ENCODE measurements at regions not wholly inside any gene's neighbourhood (a gene's known extent, or its start where the extent isn't known, plus 50 kb on each side); places are given as distances from the start of the nearest gene placed in this dataset.

DNA sequence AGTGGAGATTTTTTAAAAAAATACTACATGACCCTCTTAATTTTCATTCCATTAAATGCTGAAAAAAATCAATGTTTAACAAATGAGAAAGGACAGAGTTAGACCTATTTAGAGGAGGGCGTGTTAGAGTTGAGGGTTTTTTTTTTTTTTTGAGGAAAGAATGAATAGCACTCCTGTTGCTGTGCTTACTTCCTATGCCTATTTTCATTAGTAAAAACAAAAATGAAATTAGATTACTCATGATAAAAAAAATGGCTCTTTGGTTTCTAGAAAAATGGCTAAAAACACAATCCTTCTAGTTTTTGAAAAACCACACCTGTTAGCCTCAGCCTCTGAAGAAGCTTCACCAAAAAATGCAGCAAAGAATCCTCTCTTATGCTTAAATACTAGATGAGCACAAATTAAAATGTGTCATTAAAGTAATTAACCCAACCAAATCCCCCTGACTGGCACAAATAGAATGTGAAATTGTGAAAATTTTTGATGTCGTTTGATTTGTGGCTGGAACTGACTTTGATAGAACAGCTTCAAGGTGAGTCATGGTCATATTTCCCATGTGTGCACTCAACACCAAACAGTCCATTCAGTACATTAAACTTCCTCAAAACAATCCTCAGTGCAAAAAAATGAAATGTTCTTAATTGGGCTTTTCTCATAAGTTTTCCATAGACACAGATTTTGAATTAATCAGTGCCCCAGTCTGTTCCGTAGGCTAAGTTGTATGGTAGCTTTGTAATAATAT is 98.0 kb downstream of the MACIR start:
- H3K27ac ChIP-seq, result no peak overlapping the region
- DNase-seq (ENCODE audit: low read depth, low spot score), result no peak

DNA sequence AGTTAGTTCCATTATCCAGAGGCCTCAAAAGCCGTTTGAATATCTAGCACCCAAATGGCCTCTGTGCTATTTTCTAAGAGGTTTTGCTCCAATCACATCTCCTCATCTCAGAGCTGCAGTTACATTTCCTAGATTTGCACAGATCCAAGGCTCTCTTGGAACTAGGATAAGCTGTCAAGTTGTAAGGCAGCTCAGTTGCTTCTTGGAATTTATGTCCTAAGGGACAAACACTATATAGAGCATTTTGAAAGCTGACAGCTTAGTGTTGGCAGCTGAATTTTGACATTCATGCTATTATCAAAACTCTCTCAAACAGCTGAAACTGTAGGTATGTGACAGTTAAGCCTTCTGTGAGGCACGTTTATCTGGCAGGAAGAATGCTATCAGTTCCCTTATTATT is 97.0 kb downstream of the MACIR start:
- no peak overlapping the region for H3K27ac ChIP-seq
- DNase-seq (ENCODE audit: low read depth, low spot score), result no peak

GRCh38 chr5:103354446-103354845 is 95.9 kb downstream of the MACIR start:
- no peak overlapping the region for H3K27ac ChIP-seq
- DNase-seq (ENCODE audit: low read depth, low spot score), result no peak

DNA sequence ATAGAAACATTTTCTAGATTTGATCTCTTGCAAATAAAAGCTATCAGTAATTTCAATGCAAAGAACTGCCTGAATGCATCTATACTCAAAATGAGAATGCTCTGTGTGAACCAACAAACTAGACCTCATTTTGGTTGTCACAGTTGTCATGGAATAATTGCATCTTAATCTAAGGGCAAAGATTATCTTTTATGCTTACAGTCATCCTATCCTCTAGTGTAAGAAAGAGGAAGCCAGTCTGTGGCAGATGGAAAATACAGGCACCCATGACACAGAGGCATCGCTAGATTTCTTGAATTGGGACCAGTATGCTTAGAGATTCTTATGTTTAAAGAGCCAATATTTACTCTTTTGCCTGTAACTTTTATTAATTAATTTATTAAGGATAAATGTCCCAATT is 95.0 kb downstream of the MACIR start:
- DNase-seq (ENCODE audit: low read depth, low spot score), result no peak

GRCh38 chr5:103347716-103348423 is 89.3 kb downstream of the MACIR start:
- DNase-seq (ENCODE audit: low read depth, low spot score), result no peak
- no peak overlapping the region for H3K27ac ChIP-seq

More for the DNA sequence above, 95.0 kb downstream of the MACIR start:
- no peak overlapping the region for H3K27ac ChIP-seq

DNA sequence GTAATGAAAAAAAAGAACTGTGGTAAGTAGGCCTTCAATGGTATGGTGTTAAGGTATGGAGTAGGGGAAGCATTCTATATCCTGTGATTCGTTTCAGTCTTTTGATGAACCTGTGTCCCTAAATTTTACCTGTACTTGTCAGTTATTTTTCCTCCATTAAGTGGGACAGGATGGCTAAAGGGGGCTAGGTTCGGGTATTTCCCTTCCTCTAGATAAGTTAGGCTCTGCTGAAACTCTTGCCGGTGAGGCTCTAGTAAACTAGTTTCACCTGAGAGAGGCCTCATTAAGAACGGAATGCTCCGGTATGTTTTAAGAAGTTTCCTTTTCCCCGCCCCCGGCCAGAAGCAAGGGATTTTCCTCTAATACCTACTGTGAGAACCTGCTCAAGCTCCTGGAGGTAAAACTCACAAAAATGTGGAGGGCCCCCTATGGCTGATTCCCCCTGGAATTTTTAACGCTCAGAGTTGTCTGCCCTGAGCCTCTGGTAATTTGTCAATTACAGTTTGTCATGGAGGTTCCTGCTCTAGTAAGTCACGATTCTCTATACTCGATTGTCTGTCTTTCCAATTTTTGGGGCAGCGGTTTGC is 87.7 kb downstream of the MACIR start:
- H3K27ac ChIP-seq, result no peak overlapping the region
- no peak for DNase-seq (ENCODE audit: low read depth, low spot score)

GRCh38 chr5:103345461-103345860 is 86.9 kb downstream of the MACIR start:
- no peak overlapping the region for H3K27ac ChIP-seq
- DNase-seq (ENCODE audit: low read depth, low spot score), result no peak

GRCh38 chr5:103340717-103341388 is 82.3 kb downstream of the MACIR start:
- no peak for DNase-seq (ENCODE audit: low read depth, low spot score)
- H3K27ac ChIP-seq, result no peak overlapping the region

- no peak overlapping the region for H3K27ac ChIP-seq
- DNase-seq (ENCODE audit: low read depth, low spot score), result no peak
These were observed 81.6 kb downstream of the MACIR start for GRCh38 chr5:103340132-103340531.

GRCh38 chr5:103336941-103337340 is 78.4 kb downstream of the MACIR start:
- no peak overlapping the region for H3K27ac ChIP-seq
- DNase-seq (ENCODE audit: low read depth, low spot score), result no peak

DNA sequence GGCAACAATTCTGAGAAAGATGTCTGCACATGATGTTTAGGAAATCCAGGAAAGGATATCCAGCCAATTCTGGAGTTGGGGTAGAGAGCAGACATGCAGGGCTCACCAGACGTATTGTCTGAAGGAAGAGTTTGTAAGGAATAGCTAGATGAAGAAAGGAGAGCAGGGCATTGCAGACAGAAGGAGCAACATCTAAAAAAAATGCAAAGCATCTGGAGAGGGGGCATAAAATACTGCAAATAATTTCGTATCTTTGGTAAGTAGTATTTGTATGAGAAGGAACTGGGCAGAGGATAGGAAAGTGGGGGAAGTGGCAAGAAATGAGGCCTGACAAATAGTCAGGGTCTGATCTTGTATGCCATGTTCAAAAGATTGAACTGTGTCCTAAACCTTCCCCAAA is 74.8 kb downstream of the MACIR start:
- no peak overlapping the region for H3K27ac ChIP-seq
- DNase-seq (ENCODE audit: low read depth, low spot score), result no peak

DNA sequence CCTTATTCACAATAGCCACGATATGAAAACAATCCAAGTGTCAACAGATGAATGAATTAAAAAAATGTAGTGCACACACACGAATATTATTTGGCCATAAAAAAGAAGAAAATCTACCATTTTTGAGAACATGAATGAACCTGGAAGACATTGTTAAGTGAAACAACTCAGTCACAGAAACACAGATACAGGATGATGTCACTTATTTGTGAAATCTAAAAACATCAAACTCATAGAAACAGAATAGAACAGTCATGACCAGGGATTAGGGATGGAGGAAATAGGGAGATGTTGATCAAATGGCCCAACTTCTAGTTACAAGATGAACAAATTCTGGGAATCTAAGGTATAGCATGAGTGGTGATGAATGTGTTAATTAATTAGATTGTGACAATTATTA is 72.3 kb downstream of the MACIR start:
- H3K27ac ChIP-seq, result no peak overlapping the region
- no peak for DNase-seq (ENCODE audit: low read depth, low spot score)

Measured in epithelial cell of prostate (primary cell).